ENCODE measurements at regions not wholly inside any gene's neighbourhood (a gene's known extent, or its start where the extent isn't known, plus 50 kb on each side); places are given as distances from the start of the nearest gene placed in this dataset.

- BruUV-seq (replicated peaks): no TSS peak
- no peaks in the 10 kb centered on the region for H3K27me3 ChIP-seq (ENCODE audit: control insufficient read depth, insufficient read depth, low read length)
- TF ChIP-seq TCF7L2 (IDR thresholded peaks at IDR 0.05; ENCODE audit: low read depth, low read length) (no peak), POLR2AphosphoS5 (IDR thresholded peaks at IDR 0.05; ENCODE audit: low read depth, low read length) (no peak), CTCF (IDR thresholded peaks at IDR 0.05) (no peak), SIN3A (IDR thresholded peaks at IDR 0.05; ENCODE audit: borderline replicate concordance, insufficient read depth, low read depth, low read length) (no peak), REST (IDR thresholded peaks at IDR 0.05; ENCODE audit: insufficient read depth in 1 of 2, low read depth in 2 of 2, low read length in 1 of 2) (no peak)
- no peak overlapping the region for H3K27ac ChIP-seq (ENCODE audit: low read length)
- no peak overlapping the region for H3K4me3 ChIP-seq (ENCODE audit: low read depth in 2 of 2, low read length in 2 of 2)
- no peaks in the 10 kb centered on the region for H3K4me1 ChIP-seq (ENCODE audit: control insufficient read depth, insufficient read depth, low read length)
- ChIA-PET CTCF (no interaction called here), POLR2A (no interaction called here)
- intact Hi-C loops (cut with micrococcal nuclease; ENCODE audit: unreplicated experiment) (loop anchor here (10.0 kb wide), 1 partner anchor 177 kb away; no protein-coding TSS in a partner anchor), in situ Hi-C loops (cut with HindIII; ENCODE audit: low pct_unique_long_range_greater_than_20kb, low sequenced_read_pairs) (no loop called here)
- no peaks in the 10 kb centered on the region for H3K9me3 ChIP-seq (ENCODE audit: control insufficient read depth, insufficient read depth, low read depth, low read length)
- H3K36me3 ChIP-seq (ENCODE audit: control insufficient read depth, insufficient read depth, low read length): no peaks in the 10 kb centered on the region
- no peak for DNase-seq (ENCODE audit: low read depth, low spot score)
- ATAC-seq: no peak
Measured at GRCh38 chr5:128667751-128668150, 129.7 kb upstream of the FBN2 start.

GRCh38 chr5:128668921-128669320 lies 130.9 kb upstream of the FBN2 start:
- H3K9me3 ChIP-seq (ENCODE audit: control insufficient read depth, insufficient read depth, low read depth, low read length): no peaks in the 10 kb centered on the region
- H3K4me3 ChIP-seq (ENCODE audit: low read depth in 2 of 2, low read length in 2 of 2): no peak overlapping the region
- TF ChIP-seq TCF7L2 (IDR thresholded peaks at IDR 0.05; ENCODE audit: low read depth, low read length) (no peak), REST (IDR thresholded peaks at IDR 0.05; ENCODE audit: insufficient read depth in 1 of 2, low read depth in 2 of 2, low read length in 1 of 2) (no peak), SIN3A (IDR thresholded peaks at IDR 0.05; ENCODE audit: borderline replicate concordance, insufficient read depth, low read depth, low read length) (no peak), CTCF (IDR thresholded peaks at IDR 0.05) (no peak), POLR2AphosphoS5 (IDR thresholded peaks at IDR 0.05; ENCODE audit: low read depth, low read length) (no peak)
- no peak for DNase-seq (ENCODE audit: low read depth, low spot score)
- H3K27me3 ChIP-seq (ENCODE audit: control insufficient read depth, insufficient read depth, low read length): no peaks in the 10 kb centered on the region
- intact Hi-C loops (cut with micrococcal nuclease; ENCODE audit: unreplicated experiment): loop anchor here (10.0 kb wide), 1 partner anchor 176 kb away; no protein-coding TSS in a partner anchor
- POLR2A ChIA-PET: no interaction called here
- in situ Hi-C loops (cut with HindIII; ENCODE audit: low pct_unique_long_range_greater_than_20kb, low sequenced_read_pairs): no loop called here
- H3K4me1 ChIP-seq (ENCODE audit: control insufficient read depth, insufficient read depth, low read length): no peaks in the 10 kb centered on the region
- CTCF ChIA-PET: no interaction called here
- no peaks in the 10 kb centered on the region for H3K36me3 ChIP-seq (ENCODE audit: control insufficient read depth, insufficient read depth, low read length)
- no TSS peak for BruUV-seq (replicated peaks)
- no peak overlapping the region for H3K27ac ChIP-seq (ENCODE audit: low read length)
- no peak for ATAC-seq
